HCT116 (cell line): ENCODE measurements at regions not wholly inside any gene's neighbourhood (a gene's known extent, or its start where the extent isn't known, plus 50 kb on each side); places are given as distances from the start of the nearest gene placed in this dataset.

Experiments used
- ATAC-seq: fragments of 200-7000 bp; cut with Tn5 transposase; 2 replicates; pipeline ENCODE4 v1.9.1; 2020; ENCODE audit warnings: mild to moderate bottlenecking, moderate library complexity
- BruUV-seq: library from RNA; stranded (reverse); fragments of 400-500 nt; replicated peaks from 2 replicates; lab custom pipeline; 2021; lab: Mats Ljungman, UMichigan
- CTCF ChIA-PET: fragments of 300-600 bp; sonication (Branson Sonifier 250); formaldehyde crosslinking; loops from one replicate; lab custom pipeline; 2021; ENCODE audit warnings: antibody characterized with exemption; lab: Charles Lee
- POLR2A ChIA-PET: fragments of 300-600, 350-600 bp; sonication (Branson Sonifier 250); formaldehyde crosslinking; loops from one replicate; lab custom pipeline; 2021; ENCODE audit warnings: antibody characterized with exemption; lab: Charles Lee
- RAD21 ChIA-PET, 2 experiments: fragments of 300-600 bp; sonication (Branson Sonifier 250); formaldehyde crosslinking; loops; one replicate each; lab custom pipeline; 2023; ENCODE audit warnings: low total read pairs in 2 of 2; ENCODE audit not compliant: uncharacterized antibody in 2 of 2, unreplicated experiment in 2 of 2, low non-redundant PET in 1 of 2; lab: Charles Lee
- DNase-seq: peaks from one replicate; pipeline ENCODE4 v3.0.0-alpha.2; 2010; ENCODE audit warnings: low read depth, low spot score
- H2AFZ ChIP-seq: fragments of 200-600 bp; shearing (Covaris generic), sonication (generic); 2 replicates; pipeline ENCODE4 v1.6.1; 2017; ENCODE audit warnings: low read depth, mixed run types, mixed read lengths, antibody characterized with exemption, low read length; ENCODE audit not compliant: poor library complexity, severe bottlenecking
- H3K27ac ChIP-seq: 2 replicates; pipeline ENCODE4 v1.5.1; 2012; ENCODE audit warnings: low read depth, low read length
- H3K27me3 ChIP-seq: fragments of 200-600 bp; sonication (generic); 2 replicates; pipeline ENCODE4 v1.6.1; 2016; ENCODE audit warnings: mixed run types, low read length, mixed read lengths; ENCODE audit not compliant: insufficient read depth
- H3K36me3 ChIP-seq, 2 experiments: fragments of 200-500 bp in 1 of 2; fragments of 200-600 bp in 1 of 2; sonication (Bioruptor generic) in 1 of 2; sonication (generic) in 1 of 2; 2 replicates each; pipeline versions ENCODE4 v1.5.1 to v1.6.1; 2014 to 2016; ENCODE audit warnings: low read length in 2 of 2, inconsistent platforms in 1 of 2, mixed read lengths in 1 of 2, mixed run types in 1 of 2; ENCODE audit not compliant: insufficient read depth in 2 of 2, control insufficient read depth in 1 of 2
- H3K4me1 ChIP-seq, 2 experiments: fragments of 200-600 bp in 1 of 2; sonication (generic) in 1 of 2; 2 replicates each; pipeline versions ENCODE4 v1.5.1 to v1.6.1; 2012 to 2017; ENCODE audit warnings: low read length in 2 of 2, inconsistent platforms in 1 of 2, mild to moderate bottlenecking in 1 of 2, mixed read lengths in 1 of 2, mixed run types in 1 of 2, moderate library complexity in 1 of 2; ENCODE audit not compliant: insufficient read depth in 2 of 2, control insufficient read depth in 1 of 2
- H3K4me2 ChIP-seq: fragments of 200-600 bp; sonication (generic); 2 replicates; pipeline ENCODE4 v1.6.1; 2017; ENCODE audit warnings: mixed run types, low read length, mixed read lengths
- H3K4me3 ChIP-seq, 2 experiments: fragments of 200-600 bp in 1 of 2; sonication (generic) in 1 of 2; replicated peaks in 1 of 2; 2 replicates each; pipeline ENCODE4 v1.5.1; 2011 to 2016; ENCODE audit warnings: low read length in 2 of 2, control low read depth in 1 of 2, low read depth in 1 of 2, mild to moderate bottlenecking in 1 of 2, mixed read lengths in 1 of 2, mixed run types in 1 of 2
- H3K79me2 ChIP-seq: fragments of 200-600 bp; sonication (generic); 2 replicates; pipeline ENCODE4 v1.6.1; 2017; ENCODE audit warnings: mild to moderate bottlenecking, mixed run types, low read length, moderate library complexity, mixed read lengths; ENCODE audit not compliant: insufficient read depth
- H3K9ac ChIP-seq: fragments of 200-600 bp; sonication (generic); 2 replicates; pipeline ENCODE4 v1.6.1; 2016; ENCODE audit warnings: low read length, mixed read lengths
- H3K9me2 ChIP-seq: fragments of 200-600 bp; sonication (generic), shearing (Covaris generic); 2 replicates; pipeline ENCODE4 v1.6.1; 2017; ENCODE audit warnings: mixed run types, mild to moderate bottlenecking, moderate library complexity; ENCODE audit not compliant: insufficient read depth
- H3K9me3 ChIP-seq, 2 experiments: fragments of 200-500 bp in 1 of 2; fragments of 200-600 bp in 1 of 2; sonication (Bioruptor generic) in 1 of 2; sonication (generic) in 1 of 2; 2 replicates each; pipeline ENCODE4 v1.6.1; 2014 to 2017; ENCODE audit warnings: low read length in 2 of 2, mixed read lengths in 2 of 2, inconsistent platforms in 1 of 2, low read depth in 1 of 2, mild to moderate bottlenecking in 1 of 2, mixed run types in 1 of 2, moderate library complexity in 1 of 2; ENCODE audit not compliant: control insufficient read depth in 1 of 2, insufficient read depth in 1 of 2
- H4K20me1 ChIP-seq: fragments of 200-600 bp; sonication (generic), shearing (Covaris generic); 2 replicates; pipeline ENCODE4 v1.6.1; 2017; ENCODE audit warnings: mixed run types, mild to moderate bottlenecking, moderate library complexity; ENCODE audit not compliant: insufficient read depth
- CBX3 ChIP-seq: IDR thresholded peaks from 2 replicates; pipeline ENCODE4 v1.6.1; 2012; ENCODE audit warnings: low read depth
- FOSL1 ChIP-seq: IDR thresholded peaks from 2 replicates; pipeline ENCODE4 v1.6.1; 2012; ENCODE audit warnings: low read depth
- RAD21 ChIP-seq: IDR thresholded peaks from 2 replicates; pipeline ENCODE4 v1.6.1; 2012; ENCODE audit warnings: low read depth, mild to moderate bottlenecking
- SRF ChIP-seq: IDR thresholded peaks from 2 replicates; pipeline ENCODE4 v1.6.1; 2012; ENCODE audit warnings: low read depth
- YY1 ChIP-seq: IDR thresholded peaks from 2 replicates; pipeline ENCODE4 v1.6.1; 2011; ENCODE audit warnings: low read length, low read depth, moderate library complexity, mild to moderate bottlenecking; ENCODE audit not compliant: insufficient replicate concordance; ENCODE audit errors: extremely low read depth
- ZBTB33 ChIP-seq: IDR thresholded peaks from 2 replicates; pipeline ENCODE4 v1.6.1; 2011; ENCODE audit warnings: mild to moderate bottlenecking, low read length, moderate library complexity; ENCODE audit not compliant: insufficient replicate concordance; ENCODE audit errors: extremely low read depth
- ZFX ChIP-seq: fragments of 450-650 bp; IDR thresholded peaks from 2 replicates; pipeline ENCODE4 v1.6.1; 2017
- intact Hi-C: fragments of 100-400 bp; cut with micrococcal nuclease; formaldehyde crosslinking; loops from 2 replicates; pipeline ENCODE4 v1.10.0; 2022
- TF ChIP-seq, protein P1 (sequence below), 3 experiments: fragments of 200-600 bp in 1 of 3; sonication (generic) in 1 of 3; IDR thresholded peaks in 2 of 3; conservative IDR thresholded peaks in 1 of 3; 2 replicates each; pipeline ENCODE4 v1.5.1; 2012 to 2017; ENCODE audit warnings: low read depth in 2 of 3, low read length in 2 of 3, antibody characterized with exemption in 1 of 3, borderline replicate concordance in 1 of 3, control low read depth in 1 of 3, mild to moderate bottlenecking in 1 of 3, mixed read lengths in 1 of 3, mixed run types in 1 of 3, moderate library complexity in 1 of 3; ENCODE audit not compliant: insufficient read depth in 1 of 3
- TF ChIP-seq, protein P2 (sequence below): IDR thresholded peaks from 2 replicates; pipeline ENCODE4 v1.6.1; 2012; ENCODE audit warnings: low read depth

GRCh38 chr3:115537669-115538068, 85.6 kb upstream of the GAP43 start:
- H3K79me2 ChIP-seq: no peaks in the 10 kb centered on the region
- ATAC-seq (no peak), DNase-seq (no peak)
- TF ChIP-seq, protein P1, sequence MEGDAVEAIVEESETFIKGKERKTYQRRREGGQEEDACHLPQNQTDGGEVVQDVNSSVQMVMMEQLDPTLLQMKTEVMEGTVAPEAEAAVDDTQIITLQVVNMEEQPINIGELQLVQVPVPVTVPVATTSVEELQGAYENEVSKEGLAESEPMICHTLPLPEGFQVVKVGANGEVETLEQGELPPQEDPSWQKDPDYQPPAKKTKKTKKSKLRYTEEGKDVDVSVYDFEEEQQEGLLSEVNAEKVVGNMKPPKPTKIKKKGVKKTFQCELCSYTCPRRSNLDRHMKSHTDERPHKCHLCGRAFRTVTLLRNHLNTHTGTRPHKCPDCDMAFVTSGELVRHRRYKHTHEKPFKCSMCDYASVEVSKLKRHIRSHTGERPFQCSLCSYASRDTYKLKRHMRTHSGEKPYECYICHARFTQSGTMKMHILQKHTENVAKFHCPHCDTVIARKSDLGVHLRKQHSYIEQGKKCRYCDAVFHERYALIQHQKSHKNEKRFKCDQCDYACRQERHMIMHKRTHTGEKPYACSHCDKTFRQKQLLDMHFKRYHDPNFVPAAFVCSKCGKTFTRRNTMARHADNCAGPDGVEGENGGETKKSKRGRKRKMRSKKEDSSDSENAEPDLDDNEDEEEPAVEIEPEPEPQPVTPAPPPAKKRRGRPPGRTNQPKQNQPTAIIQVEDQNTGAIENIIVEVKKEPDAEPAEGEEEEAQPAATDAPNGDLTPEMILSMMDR (IDR thresholded peaks at IDR 0.05 in 2 of 3, conservative IDR thresholded peaks at IDR 0.05 in 1 of 3; ENCODE audit: borderline replicate concordance in 1 of 3, insufficient read depth in 1 of 3, low read depth in 2 of 3, low read length in 2 of 3): no peak
- TF ChIP-seq YY1: no peak
- TF ChIP-seq FOSL1: no peak
- TF ChIP-seq SRF: no peak
- TF ChIP-seq ZBTB33: no peak
- TF ChIP-seq RAD21: no peak
- TF ChIP-seq ZFX: no peak
- no peak for TF ChIP-seq CBX3
- TF ChIP-seq, protein P2, sequence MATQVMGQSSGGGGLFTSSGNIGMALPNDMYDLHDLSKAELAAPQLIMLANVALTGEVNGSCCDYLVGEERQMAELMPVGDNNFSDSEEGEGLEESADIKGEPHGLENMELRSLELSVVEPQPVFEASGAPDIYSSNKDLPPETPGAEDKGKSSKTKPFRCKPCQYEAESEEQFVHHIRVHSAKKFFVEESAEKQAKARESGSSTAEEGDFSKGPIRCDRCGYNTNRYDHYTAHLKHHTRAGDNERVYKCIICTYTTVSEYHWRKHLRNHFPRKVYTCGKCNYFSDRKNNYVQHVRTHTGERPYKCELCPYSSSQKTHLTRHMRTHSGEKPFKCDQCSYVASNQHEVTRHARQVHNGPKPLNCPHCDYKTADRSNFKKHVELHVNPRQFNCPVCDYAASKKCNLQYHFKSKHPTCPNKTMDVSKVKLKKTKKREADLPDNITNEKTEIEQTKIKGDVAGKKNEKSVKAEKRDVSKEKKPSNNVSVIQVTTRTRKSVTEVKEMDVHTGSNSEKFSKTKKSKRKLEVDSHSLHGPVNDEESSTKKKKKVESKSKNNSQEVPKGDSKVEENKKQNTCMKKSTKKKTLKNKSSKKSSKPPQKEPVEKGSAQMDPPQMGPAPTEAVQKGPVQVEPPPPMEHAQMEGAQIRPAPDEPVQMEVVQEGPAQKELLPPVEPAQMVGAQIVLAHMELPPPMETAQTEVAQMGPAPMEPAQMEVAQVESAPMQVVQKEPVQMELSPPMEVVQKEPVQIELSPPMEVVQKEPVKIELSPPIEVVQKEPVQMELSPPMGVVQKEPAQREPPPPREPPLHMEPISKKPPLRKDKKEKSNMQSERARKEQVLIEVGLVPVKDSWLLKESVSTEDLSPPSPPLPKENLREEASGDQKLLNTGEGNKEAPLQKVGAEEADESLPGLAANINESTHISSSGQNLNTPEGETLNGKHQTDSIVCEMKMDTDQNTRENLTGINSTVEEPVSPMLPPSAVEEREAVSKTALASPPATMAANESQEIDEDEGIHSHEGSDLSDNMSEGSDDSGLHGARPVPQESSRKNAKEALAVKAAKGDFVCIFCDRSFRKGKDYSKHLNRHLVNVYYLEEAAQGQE: no peak
- no peak overlapping the region for H2AFZ ChIP-seq
- no peaks in the 10 kb centered on the region for H3K9me3 ChIP-seq
- no peaks in the 10 kb centered on the region for H3K4me1 ChIP-seq
- no peak overlapping the region for H3K4me3 ChIP-seq
- RAD21 ChIA-PET: no interaction called here
- CTCF ChIA-PET: no interaction called here
- intact Hi-C loops: no loop called here
- H3K4me2 ChIP-seq: no peak overlapping the region
- H3K27me3 ChIP-seq: no peaks in the 10 kb centered on the region
- H3K9ac ChIP-seq: no peak overlapping the region
- POLR2A ChIA-PET: no interaction called here
- no peaks in the 10 kb centered on the region for H3K9me2 ChIP-seq
- H3K36me3 ChIP-seq: no peaks in the 10 kb centered on the region
- H4K20me1 ChIP-seq: no peaks in the 10 kb centered on the region
- BruUV-seq: no TSS peak
- no peak overlapping the region for H3K27ac ChIP-seq
